ENCODE measurements at regions not wholly inside any gene's neighbourhood (a gene's known extent, or its start where the extent isn't known, plus 50 kb on each side); places are given as distances from the start of the nearest gene placed in this dataset.

DNA sequence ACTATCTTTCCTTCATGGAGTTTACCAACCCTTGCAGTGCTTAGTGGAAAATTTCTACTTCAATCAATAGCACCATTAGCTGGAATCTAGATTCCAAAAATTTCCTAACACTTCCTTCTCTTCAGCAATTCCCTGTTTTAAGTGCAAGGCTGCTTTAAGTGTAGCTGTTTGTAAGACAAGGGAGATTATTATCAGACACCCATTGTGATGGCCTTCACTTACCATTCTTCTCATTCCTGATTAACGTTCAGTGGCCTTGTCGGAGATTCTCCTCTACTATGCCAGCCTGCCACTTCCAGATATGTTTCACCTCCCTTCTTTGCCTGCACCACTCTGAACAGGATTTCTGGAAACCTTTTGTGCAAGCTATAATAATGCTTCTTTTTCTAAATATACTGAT lies 464.9 kb upstream of the ADGRL2 start:
- no peak overlapping the region for H3K27ac ChIP-seq (ENCODE audit: low read depth, low read length, poor library complexity, severe bottlenecking)
- no TSS peak for BruUV-seq (replicated peaks)
- no peaks in the 10 kb centered on the region for H3K4me1 ChIP-seq (ENCODE audit: insufficient read depth, low read length, poor library complexity, severe bottlenecking)
- H3K27me3 ChIP-seq (replicated peaks; ENCODE audit: insufficient read depth, low read depth, low read length, poor library complexity), result no peaks in the 10 kb centered on the region
- ChIA-PET CTCF (interaction anchor here (0.6 kb wide), 1 partner anchor 18 kb away, joined by 3 read pairs; no protein-coding TSS in a partner anchor), POLR2A (ENCODE audit: low non-redundant PET) (no interaction called here)
- no peaks in the 10 kb centered on the region for H3K9me3 ChIP-seq (ENCODE audit: low read depth, low read length, poor library complexity, severe bottlenecking)
- no peaks in the 10 kb centered on the region for H3K36me3 ChIP-seq (ENCODE audit: insufficient read depth, low read length, poor library complexity, severe bottlenecking)
- no peak overlapping the region for H3K4me3 ChIP-seq (ENCODE audit: low read depth, low read length, poor library complexity, severe bottlenecking)
- TF ChIP-seq, protein P1, sequence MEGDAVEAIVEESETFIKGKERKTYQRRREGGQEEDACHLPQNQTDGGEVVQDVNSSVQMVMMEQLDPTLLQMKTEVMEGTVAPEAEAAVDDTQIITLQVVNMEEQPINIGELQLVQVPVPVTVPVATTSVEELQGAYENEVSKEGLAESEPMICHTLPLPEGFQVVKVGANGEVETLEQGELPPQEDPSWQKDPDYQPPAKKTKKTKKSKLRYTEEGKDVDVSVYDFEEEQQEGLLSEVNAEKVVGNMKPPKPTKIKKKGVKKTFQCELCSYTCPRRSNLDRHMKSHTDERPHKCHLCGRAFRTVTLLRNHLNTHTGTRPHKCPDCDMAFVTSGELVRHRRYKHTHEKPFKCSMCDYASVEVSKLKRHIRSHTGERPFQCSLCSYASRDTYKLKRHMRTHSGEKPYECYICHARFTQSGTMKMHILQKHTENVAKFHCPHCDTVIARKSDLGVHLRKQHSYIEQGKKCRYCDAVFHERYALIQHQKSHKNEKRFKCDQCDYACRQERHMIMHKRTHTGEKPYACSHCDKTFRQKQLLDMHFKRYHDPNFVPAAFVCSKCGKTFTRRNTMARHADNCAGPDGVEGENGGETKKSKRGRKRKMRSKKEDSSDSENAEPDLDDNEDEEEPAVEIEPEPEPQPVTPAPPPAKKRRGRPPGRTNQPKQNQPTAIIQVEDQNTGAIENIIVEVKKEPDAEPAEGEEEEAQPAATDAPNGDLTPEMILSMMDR (conservative IDR thresholded peaks at IDR 0.05; ENCODE audit: low read depth, low read length), result no peak
- TF ChIP-seq EZH2 (IDR thresholded peaks at IDR 0.05; ENCODE audit: borderline replicate concordance, low read depth, low read length, poor library complexity, severe bottlenecking), result no peak
- DNase-seq (ENCODE audit: low spot score), result no peak
- intact Hi-C loops (cut with micrococcal nuclease; ENCODE audit: unreplicated experiment), result no loop called here

DNA sequence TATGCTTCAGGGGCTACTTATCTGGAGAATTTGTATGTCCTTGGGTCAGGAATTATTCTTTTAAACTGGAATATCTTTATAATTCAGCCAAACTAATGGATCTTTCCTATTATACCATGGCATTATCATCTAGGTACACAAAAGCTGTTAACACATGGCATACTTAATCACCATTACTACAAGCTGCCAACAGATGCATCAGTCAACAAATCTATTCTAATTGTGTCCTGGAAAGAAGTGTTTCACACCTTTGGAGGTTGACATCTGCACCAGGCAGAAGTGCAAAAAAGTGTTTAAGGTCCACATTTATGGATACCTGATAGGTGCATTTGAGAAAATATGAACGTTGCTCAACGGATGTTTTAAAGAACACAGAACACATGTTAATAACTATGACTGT lies 470.2 kb upstream of the ADGRL2 start:
- BruUV-seq (replicated peaks), result no TSS peak
- POLR2A ChIA-PET (ENCODE audit: low non-redundant PET), result interaction anchor here (0.5 kb wide), 1 partner anchor 1135 kb away, joined by 4 read pairs; no protein-coding TSS in a partner anchor
- H3K36me3 ChIP-seq (ENCODE audit: insufficient read depth, low read length, poor library complexity, severe bottlenecking), result no peaks in the 10 kb centered on the region
- TF ChIP-seq, protein P1 (conservative IDR thresholded peaks at IDR 0.05; ENCODE audit: low read depth, low read length), result no peak
- no peak for TF ChIP-seq EZH2 (IDR thresholded peaks at IDR 0.05; ENCODE audit: borderline replicate concordance, low read depth, low read length, poor library complexity, severe bottlenecking)
- no peaks in the 10 kb centered on the region for H3K27me3 ChIP-seq (replicated peaks; ENCODE audit: insufficient read depth, low read depth, low read length, poor library complexity)
- no peak overlapping the region for H3K27ac ChIP-seq (ENCODE audit: low read depth, low read length, poor library complexity, severe bottlenecking)
- CTCF ChIA-PET, result no interaction called here
- no peak for DNase-seq (ENCODE audit: low spot score)
- no peak overlapping the region for H3K4me3 ChIP-seq (ENCODE audit: low read depth, low read length, poor library complexity, severe bottlenecking)
- intact Hi-C loops (cut with micrococcal nuclease; ENCODE audit: unreplicated experiment), result no loop called here
- H3K9me3 ChIP-seq (ENCODE audit: low read depth, low read length, poor library complexity, severe bottlenecking), result no peaks in the 10 kb centered on the region
- no peaks in the 10 kb centered on the region for H3K4me1 ChIP-seq (ENCODE audit: insufficient read depth, low read length, poor library complexity, severe bottlenecking)

DNA sequence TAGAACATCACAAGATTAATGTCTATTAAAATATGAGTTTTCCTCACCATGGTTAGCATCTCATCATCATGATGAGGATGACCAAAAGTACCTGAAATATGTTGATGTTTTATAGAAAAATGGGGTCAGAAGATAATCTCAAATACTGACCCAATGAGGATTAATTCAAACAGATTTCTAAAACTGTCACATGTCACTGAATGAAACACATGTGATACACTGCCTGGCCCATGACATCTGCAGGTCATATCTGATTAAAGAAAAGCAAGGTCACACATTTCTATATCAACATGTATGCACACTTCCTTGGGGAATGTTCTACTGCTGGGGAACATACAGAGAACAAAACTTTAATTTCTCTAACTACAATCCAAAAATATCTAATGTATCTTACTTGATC lies 470.6 kb upstream of the ADGRL2 start:
- BruUV-seq (replicated peaks), result no TSS peak
- Histone ChIP-seq H3K27me3 (replicated peaks; ENCODE audit: insufficient read depth, low read depth, low read length, poor library complexity) (no peaks in the 10 kb centered on the region), H3K9me3 (ENCODE audit: low read depth, low read length, poor library complexity, severe bottlenecking) (no peaks in the 10 kb centered on the region), H3K36me3 (ENCODE audit: insufficient read depth, low read length, poor library complexity, severe bottlenecking) (no peaks in the 10 kb centered on the region), H3K4me1 (ENCODE audit: insufficient read depth, low read length, poor library complexity, severe bottlenecking) (no peaks in the 10 kb centered on the region), H3K4me3 (ENCODE audit: low read depth, low read length, poor library complexity, severe bottlenecking) (no peak overlapping the region), H3K27ac (ENCODE audit: low read depth, low read length, poor library complexity, severe bottlenecking) (no peak overlapping the region)
- DNase-seq (ENCODE audit: low spot score), result no peak
- CTCF ChIA-PET, result no interaction called here
- intact Hi-C loops (cut with micrococcal nuclease; ENCODE audit: unreplicated experiment), result no loop called here
- TF ChIP-seq EZH2 (IDR thresholded peaks at IDR 0.05; ENCODE audit: borderline replicate concordance, low read depth, low read length, poor library complexity, severe bottlenecking), result no peak
- TF ChIP-seq, protein P1 (conservative IDR thresholded peaks at IDR 0.05; ENCODE audit: low read depth, low read length), result no peak
- POLR2A ChIA-PET (ENCODE audit: low non-redundant PET), result interaction anchor here (0.5 kb wide), 1 partner anchor 1135 kb away, joined by 4 read pairs; no protein-coding TSS in a partner anchor

Measured in A673 (cell line).